AG10803 (cell line): ENCODE measurements at regions not wholly inside any gene's neighbourhood (a gene's known extent, or its start where the extent isn't known, plus 50 kb on each side); places are given as distances from the start of the nearest gene placed in this dataset.
A peak's percentile ranks its signal among the peaks of the same experiment; 100 is the strongest.

ENCODE experiments used
- DNase-seq: peaks from one replicate; pipeline ENCODE4 v3.0.0; 2010; ENCODE audit warnings: low read depth
- H3K4me3 ChIP-seq: 2 replicates; pipeline ENCODE4 v1.5.1; 2011; ENCODE audit warnings: mild to moderate bottlenecking, low read length, control low read depth
- TF ChIP-seq, protein P1 (sequence below): conservative IDR thresholded peaks from 2 replicates; pipeline ENCODE4 v1.5.1; 2011; ENCODE audit warnings: mild to moderate bottlenecking, low read length, control low read depth, inconsistent platforms

DNA sequence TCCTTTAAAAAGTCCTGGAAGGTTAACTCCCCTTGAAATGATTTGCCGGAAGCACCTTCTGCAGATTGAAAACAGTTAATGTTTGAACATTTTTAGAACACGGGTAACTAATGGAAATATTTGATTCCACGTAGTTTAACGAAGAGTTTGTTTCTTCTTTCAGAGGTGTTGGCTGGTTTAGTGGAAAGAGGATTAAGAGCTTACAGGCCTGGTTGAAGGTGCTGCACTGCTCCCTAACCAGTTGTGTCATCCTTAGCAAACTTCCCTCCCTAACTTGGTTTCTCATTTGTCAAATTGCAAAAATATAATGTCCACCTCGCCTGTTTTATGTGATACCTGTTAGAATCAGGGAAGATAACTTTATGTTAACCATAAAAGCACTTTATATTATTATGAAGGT, 243.0 kb upstream of the FZD8 start:
- TF ChIP-seq, protein P1, sequence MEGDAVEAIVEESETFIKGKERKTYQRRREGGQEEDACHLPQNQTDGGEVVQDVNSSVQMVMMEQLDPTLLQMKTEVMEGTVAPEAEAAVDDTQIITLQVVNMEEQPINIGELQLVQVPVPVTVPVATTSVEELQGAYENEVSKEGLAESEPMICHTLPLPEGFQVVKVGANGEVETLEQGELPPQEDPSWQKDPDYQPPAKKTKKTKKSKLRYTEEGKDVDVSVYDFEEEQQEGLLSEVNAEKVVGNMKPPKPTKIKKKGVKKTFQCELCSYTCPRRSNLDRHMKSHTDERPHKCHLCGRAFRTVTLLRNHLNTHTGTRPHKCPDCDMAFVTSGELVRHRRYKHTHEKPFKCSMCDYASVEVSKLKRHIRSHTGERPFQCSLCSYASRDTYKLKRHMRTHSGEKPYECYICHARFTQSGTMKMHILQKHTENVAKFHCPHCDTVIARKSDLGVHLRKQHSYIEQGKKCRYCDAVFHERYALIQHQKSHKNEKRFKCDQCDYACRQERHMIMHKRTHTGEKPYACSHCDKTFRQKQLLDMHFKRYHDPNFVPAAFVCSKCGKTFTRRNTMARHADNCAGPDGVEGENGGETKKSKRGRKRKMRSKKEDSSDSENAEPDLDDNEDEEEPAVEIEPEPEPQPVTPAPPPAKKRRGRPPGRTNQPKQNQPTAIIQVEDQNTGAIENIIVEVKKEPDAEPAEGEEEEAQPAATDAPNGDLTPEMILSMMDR: no peak
- DNase-seq: no peak
- H3K4me3 ChIP-seq: no peak overlapping the region

DNA sequence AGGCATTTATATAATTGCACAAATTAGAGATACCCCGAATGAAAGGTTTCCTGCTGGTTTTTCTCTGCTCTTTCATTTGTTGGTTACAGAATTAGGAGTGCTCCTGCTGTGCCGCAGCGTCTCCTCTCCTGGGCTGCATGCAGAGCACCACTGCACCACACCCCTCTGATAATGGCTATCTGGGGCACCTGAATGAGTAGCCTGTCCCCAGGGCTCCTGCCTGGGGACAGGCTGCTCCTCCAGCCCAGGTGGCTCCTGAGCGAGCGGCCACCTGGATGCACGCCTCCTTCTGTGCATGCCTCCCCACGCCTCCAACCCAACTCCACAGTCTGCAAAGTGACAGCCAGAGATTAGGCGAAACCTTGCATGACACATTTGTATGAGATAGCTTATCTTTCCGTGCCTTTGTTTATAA, 242.6 kb upstream of the FZD8 start:
- H3K4me3 ChIP-seq: no peak overlapping the region
- TF ChIP-seq, protein P1: no peak
- no peak for DNase-seq

DNA sequence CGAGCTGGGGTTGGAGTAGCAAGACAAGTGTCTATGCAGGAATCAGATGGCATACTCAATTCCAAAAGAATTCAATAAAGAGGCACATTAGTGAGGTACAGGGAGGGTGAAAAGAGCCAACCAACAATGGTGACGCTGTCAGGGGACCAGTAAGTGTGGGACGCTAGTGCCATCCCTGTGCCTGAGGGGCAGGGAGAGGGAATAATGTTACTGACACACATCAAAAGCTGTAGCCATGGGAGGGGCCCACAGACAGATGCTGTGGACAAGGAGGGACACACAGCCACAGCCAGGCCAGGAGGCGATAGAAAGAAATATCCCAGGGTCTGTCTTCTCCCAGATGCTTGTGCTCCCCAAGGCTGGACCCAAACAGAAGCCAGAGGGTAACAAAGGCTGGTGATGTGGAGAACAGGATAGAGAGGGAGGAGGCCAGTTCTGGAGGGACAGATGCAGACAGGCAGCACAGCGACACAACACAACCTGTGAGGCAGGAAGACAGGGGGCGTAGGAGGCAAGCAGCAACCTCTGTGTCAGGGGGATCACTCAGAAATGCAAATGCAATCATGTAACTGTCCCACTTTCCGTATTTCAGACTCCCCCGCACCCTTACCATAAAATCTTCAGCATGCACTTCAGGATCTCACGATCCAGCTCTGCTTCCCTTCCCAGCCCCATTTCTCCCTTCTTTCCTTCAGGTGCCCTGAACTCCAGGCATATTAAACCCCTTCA, 240.5 kb upstream of the FZD8 start:
- no peak for DNase-seq
- H3K4me3 ChIP-seq: no peak overlapping the region
- TF ChIP-seq, protein P1: no peak

DNA sequence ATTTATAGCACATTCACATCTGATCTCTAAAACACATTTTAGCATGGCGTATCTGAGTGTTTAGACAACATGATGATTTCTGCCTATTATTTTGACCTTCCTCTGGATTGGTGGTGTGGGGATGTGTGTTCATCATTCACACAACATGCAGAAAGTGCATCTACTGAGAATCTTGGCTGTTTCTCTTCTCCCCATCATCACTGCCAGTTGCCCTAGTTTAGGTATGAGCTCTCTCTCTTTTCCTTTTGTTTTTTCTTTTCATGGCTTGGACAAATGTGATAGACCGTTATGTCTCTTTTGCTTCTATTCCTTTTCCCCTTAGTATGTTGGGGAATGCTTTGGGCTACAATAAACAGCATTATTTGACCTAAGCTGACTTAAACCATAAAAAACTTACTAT, 239.2 kb upstream of the FZD8 start:
- no peak for DNase-seq
- TF ChIP-seq, protein P1: no peak
- H3K4me3 ChIP-seq: no peak overlapping the region

DNA sequence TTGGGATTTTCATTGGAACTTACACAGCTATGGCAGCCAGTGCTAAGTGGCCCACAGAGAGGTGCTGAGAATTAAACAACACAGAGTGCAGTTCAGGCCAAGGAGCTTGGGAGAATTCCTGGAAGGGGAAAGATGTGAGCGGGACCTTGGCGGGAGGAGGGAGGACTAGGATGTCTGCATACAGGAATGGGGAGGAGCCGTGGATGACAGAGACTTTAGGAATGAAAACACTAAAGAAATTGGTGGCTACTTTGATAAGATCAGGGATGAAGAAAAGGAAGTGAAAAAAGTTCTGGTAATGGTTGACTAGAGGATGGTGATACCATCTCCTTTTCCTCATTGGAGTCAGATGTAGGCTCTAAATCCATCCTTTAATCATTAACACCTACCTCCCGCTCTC, 234.2 kb upstream of the FZD8 start:
- DNase-seq: peak; percentile 78
- H3K4me3 ChIP-seq: no peak overlapping the region
- TF ChIP-seq, protein P1: no peak

DNA sequence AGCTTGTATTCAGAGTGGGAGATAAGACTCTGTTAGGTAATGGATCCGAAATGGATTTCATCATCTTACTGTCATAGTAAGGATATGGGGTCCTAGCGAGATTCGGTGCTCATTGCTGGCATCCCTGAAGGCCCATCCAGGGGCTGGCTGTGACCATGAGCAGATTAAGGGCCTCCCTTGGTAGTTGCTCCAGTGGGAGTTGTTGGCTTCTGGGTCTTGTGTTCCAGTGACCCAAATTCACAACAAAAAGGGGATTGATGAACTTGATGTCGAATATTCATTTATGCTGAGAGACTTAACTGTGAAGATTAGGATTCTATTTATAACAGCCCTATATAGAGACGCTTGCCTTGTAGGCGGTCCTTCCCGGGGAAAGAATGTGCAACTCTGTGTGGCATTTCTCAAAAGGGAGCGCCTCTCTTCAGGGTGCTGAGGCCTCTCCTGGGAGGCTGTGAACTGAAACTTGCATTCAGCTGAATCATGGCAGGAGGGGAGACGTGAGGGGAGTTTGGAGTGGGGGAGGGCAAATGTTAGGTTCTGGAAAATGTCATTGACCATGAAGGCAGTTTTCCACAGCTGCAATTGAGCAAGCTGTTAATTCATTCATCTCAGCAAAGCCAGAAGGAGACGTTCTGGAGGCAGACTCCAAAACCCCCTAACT, 233.1 kb upstream of the FZD8 start:
- H3K4me3 ChIP-seq: no peak overlapping the region
- peak; percentile 62 for DNase-seq
- TF ChIP-seq, protein P1: no peak
